ENCODE measurements at regions not wholly inside any gene's neighbourhood (a gene's known extent, or its start where the extent isn't known, plus 50 kb on each side); places are given as distances from the start of the nearest gene placed in this dataset.

- TF ChIP-seq POLR2A (IDR thresholded peaks at IDR 0.05) (no peak), POLR2AphosphoS5 (IDR thresholded peaks at IDR 0.05) (no peak), CTCF (IDR thresholded peaks at IDR 0.05) (no peak)
Observed at GRCh38 chr6:14353281-14353680, 235.7 kb downstream of the CD83 start.

All from upper lobe of left lung (tissue), 4 donors.